Aorta (tissue), 5 donors: ENCODE measurements at regions not wholly inside any gene's neighbourhood (a gene's known extent, or its start where the extent isn't known, plus 50 kb on each side); places are given as distances from the start of the nearest gene placed in this dataset.

ENCODE experiments used
- ATAC-seq: fragments of 200-7000 bp; cut with Tn5 transposase; one replicate; pipeline ENCODE4 v1.9.1; 2022; ENCODE audit warnings: moderate library complexity; ENCODE audit not compliant: low FRiP score
- DNase-seq, 2 donors: peaks; one replicate each; pipeline ENCODE4 v3.0.0-alpha.2; 2020
- H3K27ac ChIP-seq, 2 donors: one replicate each; pipeline ENCODE4 v1.5.1; 2013; ENCODE audit warnings: low read length in 2 of 2, mild to moderate bottlenecking in 2 of 2, moderate library complexity in 2 of 2, control low read depth in 1 of 2, inconsistent platforms in 1 of 2, low read depth in 1 of 2
- H3K27me3 ChIP-seq, 2 donors: one replicate each; pipeline ENCODE4 v1.6.1; 2013; ENCODE audit warnings: control low read depth in 1 of 2, low read length in 1 of 2, mild to moderate bottlenecking in 1 of 2, moderate library complexity in 1 of 2; ENCODE audit not compliant: insufficient read depth in 2 of 2, control insufficient read depth in 1 of 2
- H3K36me3 ChIP-seq, 2 donors: one replicate each; pipeline ENCODE4 v1.6.1; 2013; ENCODE audit warnings: control low read depth in 1 of 2, low read length in 1 of 2, mild to moderate bottlenecking in 1 of 2; ENCODE audit not compliant: insufficient read depth in 2 of 2, control insufficient read depth in 1 of 2
- H3K4me1 ChIP-seq, 2 donors: one replicate each; pipeline ENCODE4 v1.6.1; 2013; ENCODE audit warnings: low read length in 2 of 2, control low read depth in 1 of 2, mild to moderate bottlenecking in 1 of 2, moderate library complexity in 1 of 2; ENCODE audit not compliant: insufficient read depth in 2 of 2, control insufficient read depth in 1 of 2
- H3K4me3 ChIP-seq, 2 donors: one replicate each; pipeline ENCODE4 v1.5.1; 2013; ENCODE audit warnings: low read length in 2 of 2, control low read depth in 1 of 2, mild to moderate bottlenecking in 1 of 2
- H3K9me3 ChIP-seq: one replicate; pipeline ENCODE4 v1.6.1; 2013; ENCODE audit warnings: mild to moderate bottlenecking, low read length; ENCODE audit not compliant: control insufficient read depth
- WGBS, 2 donors: extraction: QIAGEN DNeasy Blood & Tissue Kit; methylation state at CpG; one replicate each; pipeline ENCODE4 v1.1.7; 2013; 5-methylcytosine and 5-hydroxymethylcytosine counted together
- intact Hi-C, 2 donors: fragments of 100-400 bp; cut with DNase I; formaldehyde crosslinking; loops; one replicate each; pipeline versions ENCODE4 v1.14.2 to v1.15.0; 2022
- donor health status: healthy with polysubstance abuse.
- donor health status: Bipolar disorder and iron deficiency.
- donor health status: DM: no; HTN: no; CAD: no.
- donor health status: DM: no; HTN: no; CAD: no.
- donor health status: DM: yes; HTN: yes; CAD: no.

GRCh38 chr11:95668131-95668530, 121.5 kb downstream of the FAM76B start:
- H3K4me1 ChIP-seq = no peaks in the 10 kb centered on the region
- no peaks in the 10 kb centered on the region for H3K27me3 ChIP-seq
- no peak overlapping the region for H3K27ac ChIP-seq
- H3K9me3 ChIP-seq = no peaks in the 10 kb centered on the region
- 56 to 69% methylated on average over 3 of the region's 3 CpGs for WGBS, 2 donors
- DNase-seq (no peak), ATAC-seq (no peak)
- H3K4me3 ChIP-seq = no peak overlapping the region
- H3K36me3 ChIP-seq = no peaks in the 10 kb centered on the region
- intact Hi-C loops = no loop called here

- DNase-seq (no peak), ATAC-seq (no peak)
- Histone ChIP-seq H3K4me1 (no peaks in the 10 kb centered on the region), H3K4me3 (no peak overlapping the region), H3K27me3 (no peaks in the 10 kb centered on the region), H3K27ac (no peak overlapping the region), H3K36me3 (no peaks in the 10 kb centered on the region), H3K9me3 (no peaks in the 10 kb centered on the region)
- intact Hi-C loops = no loop called here
- 97% methylated on average over 2 of the region's 2 CpGs for WGBS, 2 donors
These were observed 128.4 kb downstream of the FAM76B start for GRCh38 chr11:95661162-95661561.

- DNase-seq = no peak
- no peaks in the 10 kb centered on the region for H3K36me3 ChIP-seq
- H3K9me3 ChIP-seq = no peaks in the 10 kb centered on the region
- no peak overlapping the region for H3K4me3 ChIP-seq
- intact Hi-C loops = no loop called here
- no peaks in the 10 kb centered on the region for H3K27me3 ChIP-seq
- H3K27ac ChIP-seq = no peak overlapping the region
- ATAC-seq = no peak
- no peaks in the 10 kb centered on the region for H3K4me1 ChIP-seq
These were observed 129.5 kb downstream of the FAM76B start for GRCh38 chr11:95660038-95660437.

DNA sequence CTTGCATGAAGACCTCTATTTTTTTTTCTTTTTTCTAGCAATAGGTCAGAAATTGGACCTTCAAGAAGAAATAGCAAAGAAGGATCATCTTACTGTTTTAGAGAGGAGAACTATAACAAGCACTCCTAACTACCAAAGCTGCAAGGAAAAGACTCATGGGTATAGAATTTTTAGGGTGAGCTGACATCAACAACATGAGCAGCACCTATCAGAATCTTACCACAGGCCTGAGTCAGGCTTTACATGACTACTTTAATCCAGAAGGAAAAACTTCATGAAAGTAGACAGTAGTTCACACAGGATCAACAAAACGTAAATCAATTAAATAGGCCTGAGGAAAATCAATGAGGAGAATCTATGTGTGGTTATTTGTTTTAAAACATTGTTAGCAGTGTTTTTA, 130.5 kb downstream of the FAM76B start:
- H3K27ac ChIP-seq = no peak overlapping the region
- no peaks in the 10 kb centered on the region for H3K36me3 ChIP-seq
- ATAC-seq = no peak
- DNase-seq = no peak
- intact Hi-C loops = no loop called here
- no peaks in the 10 kb centered on the region for H3K4me1 ChIP-seq
- H3K9me3 ChIP-seq = no peaks in the 10 kb centered on the region
- no peaks in the 10 kb centered on the region for H3K27me3 ChIP-seq
- no peak overlapping the region for H3K4me3 ChIP-seq
- 69 to 83% methylated on average over 1 of the region's 1 CpG for WGBS, 2 donors

DNA sequence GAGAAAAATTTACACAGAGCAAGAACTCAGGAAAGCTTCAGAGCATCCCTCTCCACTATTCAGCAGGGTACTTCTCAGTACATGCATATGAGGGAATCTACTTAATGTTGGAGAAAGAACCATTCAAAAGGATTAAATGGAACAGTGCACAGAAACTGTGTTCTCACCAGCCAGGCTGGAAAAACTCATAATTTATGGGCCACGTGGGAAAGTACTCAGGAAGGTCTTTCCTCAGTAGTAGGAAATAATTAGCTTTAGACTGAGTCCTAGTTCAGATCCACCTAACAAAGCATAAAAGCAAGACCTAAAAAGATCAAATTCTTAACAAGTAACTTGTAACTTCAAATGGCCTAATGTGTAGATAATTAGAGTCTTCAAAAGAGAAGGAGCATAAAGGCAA, 134.0 kb downstream of the FAM76B start:
- DNase-seq (no peak), ATAC-seq (no peak)
- WGBS, 2 donors = 36 to 43% methylated on average over 1 of the region's 1 CpG
- no peaks in the 10 kb centered on the region for H3K27me3 ChIP-seq
- no peaks in the 10 kb centered on the region for H3K9me3 ChIP-seq
- intact Hi-C loops = no loop called here
- no peak overlapping the region for H3K27ac ChIP-seq
- H3K36me3 ChIP-seq = no peaks in the 10 kb centered on the region
- no peak overlapping the region for H3K4me3 ChIP-seq
- no peaks in the 10 kb centered on the region for H3K4me1 ChIP-seq

GRCh38 chr11:95653680-95654079, 135.9 kb downstream of the FAM76B start:
- Histone ChIP-seq H3K4me3 (no peak overlapping the region), H3K4me1 (no peaks in the 10 kb centered on the region), H3K27me3 (no peaks in the 10 kb centered on the region), H3K9me3 (no peaks in the 10 kb centered on the region), H3K27ac (no peak overlapping the region), H3K36me3 (no peaks in the 10 kb centered on the region)
- ATAC-seq = no peak
- WGBS, 2 donors = 86 to 96% methylated on average over 1 of the region's 1 CpG
- intact Hi-C loops = no loop called here
- DNase-seq = no peak

GRCh38 chr11:95653099-95653498, 136.5 kb downstream of the FAM76B start:
- intact Hi-C loops = no loop called here
- no peak for ATAC-seq
- DNase-seq = no peak
- H3K27me3 ChIP-seq = no peaks in the 10 kb centered on the region
- no peaks in the 10 kb centered on the region for H3K9me3 ChIP-seq
- H3K36me3 ChIP-seq = no peaks in the 10 kb centered on the region
- no peak overlapping the region for H3K4me3 ChIP-seq
- WGBS, 2 donors = 92 to 93% methylated on average over 5 of the region's 5 CpGs
- H3K4me1 ChIP-seq = peaks cover 0 to 3% of the 10 kb centered on the region in 2 donors
- H3K27ac ChIP-seq = no peak overlapping the region

- 78 to 80% methylated on average over 3 of the region's 3 CpGs for WGBS, 2 donors
- intact Hi-C loops = no loop called here
- ATAC-seq = no peak
- no peak overlapping the region for H3K27ac ChIP-seq
- DNase-seq = no peak
- H3K36me3 ChIP-seq = no peaks in the 10 kb centered on the region
- no peaks in the 10 kb centered on the region for H3K9me3 ChIP-seq
- H3K27me3 ChIP-seq = no peaks in the 10 kb centered on the region
- H3K4me1 ChIP-seq = peaks cover 0 to 6% of the 10 kb centered on the region in 2 donors
- no peak overlapping the region for H3K4me3 ChIP-seq
These were observed 137.5 kb downstream of the FAM76B start for GRCh38 chr11:95652002-95652472.

GRCh38 chr11:95650276-95650675, 139.3 kb downstream of the FAM76B start:
- Histone ChIP-seq H3K27me3 (no peaks in the 10 kb centered on the region), H3K36me3 (no peaks in the 10 kb centered on the region), H3K4me1 (peaks cover 0 to 12% of the 10 kb centered on the region in 2 donors), H3K9me3 (no peaks in the 10 kb centered on the region), H3K27ac (no peak overlapping the region), H3K4me3 (no peak overlapping the region)
- 95 to 100% methylated on average over 1 of the region's 1 CpG for WGBS, 2 donors
- ATAC-seq (no peak), DNase-seq (no peak)
- intact Hi-C loops = no loop called here
